ENCODE measurements at regions not wholly inside any gene's neighbourhood (a gene's known extent, or its start where the extent isn't known, plus 50 kb on each side); places are given as distances from the start of the nearest gene placed in this dataset.
"Not testable (repeated sequence)": the region's sequence is repeated elsewhere in the genome, so short reads cannot be mapped to it uniquely, and the experiment has no call there.

GRCh38 chr5:163885117-163885516 lies 379.7 kb downstream of the MAT2B start:
- no peak for DNase-seq (ENCODE audit: low spot score)

- DNase-seq (ENCODE audit: low spot score), result no peak
Observed at GRCh38 chr5:163887854-163888253, 382.4 kb downstream of the MAT2B start.

GRCh38 chr5:163888366-163888765 lies 382.9 kb downstream of the MAT2B start:
- DNase-seq (ENCODE audit: low spot score), result no peak

- no peak for DNase-seq (ENCODE audit: low spot score)
Observed at GRCh38 chr5:163889369-163889768, 383.9 kb downstream of the MAT2B start.

GRCh38 chr5:163890261-163890660 lies 384.8 kb downstream of the MAT2B start:
- no peak for DNase-seq (ENCODE audit: low spot score)

- no peak for DNase-seq (ENCODE audit: low spot score)
Observed at GRCh38 chr5:163893281-163893680, 387.9 kb downstream of the MAT2B start.

- DNase-seq (ENCODE audit: low spot score), result no peak
Observed at GRCh38 chr5:163894645-163895044, 389.2 kb downstream of the MAT2B start.

- no peak for DNase-seq (ENCODE audit: low spot score)
Observed at GRCh38 chr5:163898873-163899272, 393.5 kb downstream of the MAT2B start.

- DNase-seq (ENCODE audit: low spot score), result not testable (repeated sequence)
Observed at GRCh38 chr5:163907783-163908182, 402.4 kb downstream of the MAT2B start.

GRCh38 chr5:163908253-163908652 lies 402.8 kb downstream of the MAT2B start:
- DNase-seq (ENCODE audit: low spot score), result no peak

- DNase-seq (ENCODE audit: low spot score), result no peak
Observed at GRCh38 chr5:163910226-163910625, 404.8 kb downstream of the MAT2B start.

- DNase-seq (ENCODE audit: low spot score), result no peak
Observed at GRCh38 chr5:163912046-163912445, 406.6 kb downstream of the MAT2B start.

- no peak for DNase-seq (ENCODE audit: low spot score)
Observed at GRCh38 chr5:163913548-163913947, 408.1 kb downstream of the MAT2B start.

- DNase-seq (ENCODE audit: low spot score), result peak; percentile 53
Observed at GRCh38 chr5:163914910-163915309, 409.5 kb downstream of the MAT2B start.

- no peak for DNase-seq (ENCODE audit: low spot score)
Observed at GRCh38 chr5:163915481-163915961, 410.1 kb downstream of the MAT2B start.

- no peak for DNase-seq (ENCODE audit: low spot score)
Observed at GRCh38 chr5:163916376-163916775, 411.0 kb downstream of the MAT2B start.

- no peak for DNase-seq (ENCODE audit: low spot score)
Observed at GRCh38 chr5:163916861-163917260, 411.4 kb downstream of the MAT2B start.

GRCh38 chr5:163917747-163918146 lies 412.3 kb downstream of the MAT2B start:
- no peak for DNase-seq (ENCODE audit: low spot score)

GRCh38 chr5:163934990-163935389 lies 429.6 kb downstream of the MAT2B start:
- not testable (repeated sequence) for DNase-seq (ENCODE audit: low spot score)

GRCh38 chr5:163938595-163938994 lies 433.2 kb downstream of the MAT2B start:
- no peak for DNase-seq (ENCODE audit: low spot score)

- DNase-seq (ENCODE audit: low spot score), result no peak
Observed at GRCh38 chr5:163941079-163941478, 435.7 kb downstream of the MAT2B start.

GRCh38 chr5:163943546-163943945 lies 438.1 kb downstream of the MAT2B start:
- DNase-seq (ENCODE audit: low spot score), result no peak

GRCh38 chr5:163944738-163945137 lies 439.3 kb downstream of the MAT2B start:
- DNase-seq (ENCODE audit: low spot score), result no peak

- no peak for DNase-seq (ENCODE audit: low spot score)
Observed at GRCh38 chr5:163947848-163948666, 442.6 kb downstream of the MAT2B start.
